Vagina (tissue), 2 donors: ENCODE measurements at regions not wholly inside any gene's neighbourhood (a gene's known extent, or its start where the extent isn't known, plus 50 kb on each side); places are given as distances from the start of the nearest gene placed in this dataset.

Experiments used
- DNase-seq, 2 donors: peaks; one replicate each; pipeline ENCODE4 v3.0.0-alpha.2; 2017; ENCODE audit errors: extremely low spot score in 2 of 2
- H3K27ac ChIP-seq: fragments of 200-600 bp; sonication (generic); one replicate; pipeline ENCODE4 v1.5.1; 2019
- H3K27me3 ChIP-seq: fragments of 200-600 bp; sonication (generic); one replicate; pipeline ENCODE4 v1.5.1; 2019
- H3K36me3 ChIP-seq, 2 donors: fragments of 200-600 bp; sonication (generic); one replicate each; pipeline ENCODE4 v1.5.1; 2017 to 2019
- H3K4me1 ChIP-seq: fragments of 200-600 bp; sonication (generic); one replicate; pipeline ENCODE4 v1.5.1; 2019
- H3K4me3 ChIP-seq, 2 donors: fragments of 200-600 bp; sonication (generic); 1 replicate in 1 of 2; 2 replicates in 1 of 2; pipeline ENCODE4 v1.5.1; 2016 to 2019
- H3K9me3 ChIP-seq: fragments of 200-600 bp; sonication (generic); one replicate; pipeline ENCODE4 v1.5.1; 2019
- CTCF ChIP-seq, 3 experiments: fragments of 450-650 bp in 2 of 3; fragments of 200-600 bp in 1 of 3; sonication (generic) in 1 of 3; IDR thresholded peaks; one replicate each; pipeline ENCODE4 v1.5.1; 2017 to 2019; ENCODE audit warnings: antibody characterized with exemption in 3 of 3, mild to moderate bottlenecking in 2 of 3, moderate library complexity in 2 of 3
- POLR2A ChIP-seq, 2 donors: fragments of 450-650 bp; IDR thresholded peaks; one replicate each; pipeline ENCODE4 v1.6.1; 2017; ENCODE audit warnings: antibody characterized with exemption in 2 of 2, mild to moderate bottlenecking in 2 of 2, moderate library complexity in 2 of 2
- POLR2AphosphoS5 ChIP-seq, 2 donors: sonication (generic); formaldehyde crosslinking; IDR thresholded peaks; one replicate each; pipeline ENCODE4 v1.9.0; 2017; ENCODE audit warnings: antibody characterized with exemption in 2 of 2, mild to moderate bottlenecking in 2 of 2, low read depth in 1 of 2; ENCODE audit not compliant: insufficient read depth in 1 of 2
- intact Hi-C: fragments of 100-400 bp; cut with DNase I; formaldehyde crosslinking; loops from one replicate; pipeline ENCODE4 v1.15.1; 2023

- H3K4me3 ChIP-seq, result no peak overlapping the region
- intact Hi-C loops, result no loop called here
- H3K36me3 ChIP-seq, result no peaks in the 10 kb centered on the region
- H3K27ac ChIP-seq, result no peak overlapping the region
- H3K4me1 ChIP-seq, result no peaks in the 10 kb centered on the region
- H3K9me3 ChIP-seq, result no peaks in the 10 kb centered on the region
- no peak for DNase-seq
- no peaks in the 10 kb centered on the region for H3K27me3 ChIP-seq
- TF ChIP-seq POLR2A (IDR thresholded peaks at IDR 0.05), result no peak
- no peak for TF ChIP-seq POLR2AphosphoS5 (IDR thresholded peaks at IDR 0.05; ENCODE audit: insufficient read depth in 1 of 2, low read depth in 1 of 2)
- no peak for TF ChIP-seq CTCF (IDR thresholded peaks at IDR 0.05)
These were observed 129.8 kb upstream of the CPM start for GRCh38 chr12:69062621-69063237.

GRCh38 chr12:69064734-69065443 is 131.9 kb upstream of the CPM start:
- Histone ChIP-seq H3K27ac (no peak overlapping the region), H3K27me3 (no peaks in the 10 kb centered on the region), H3K4me3 (no peak overlapping the region), H3K4me1 (no peaks in the 10 kb centered on the region), H3K9me3 (no peaks in the 10 kb centered on the region), H3K36me3 (no peaks in the 10 kb centered on the region)
- DNase-seq, result no peak
- TF ChIP-seq POLR2A (IDR thresholded peaks at IDR 0.05) (no peak), CTCF (IDR thresholded peaks at IDR 0.05) (no peak), POLR2AphosphoS5 (IDR thresholded peaks at IDR 0.05; ENCODE audit: insufficient read depth in 1 of 2, low read depth in 1 of 2) (no peak)
- intact Hi-C loops, result no loop called here

GRCh38 chr12:69065775-69066174 is 132.8 kb upstream of the CPM start:
- H3K9me3 ChIP-seq, result no peaks in the 10 kb centered on the region
- no peak for DNase-seq
- no peaks in the 10 kb centered on the region for H3K36me3 ChIP-seq
- no peak overlapping the region for H3K27ac ChIP-seq
- intact Hi-C loops, result no loop called here
- H3K4me1 ChIP-seq, result no peaks in the 10 kb centered on the region
- H3K27me3 ChIP-seq, result no peaks in the 10 kb centered on the region
- TF ChIP-seq CTCF (IDR thresholded peaks at IDR 0.05), result no peak
- no peak for TF ChIP-seq POLR2AphosphoS5 (IDR thresholded peaks at IDR 0.05; ENCODE audit: insufficient read depth in 1 of 2, low read depth in 1 of 2)
- no peak for TF ChIP-seq POLR2A (IDR thresholded peaks at IDR 0.05)
- H3K4me3 ChIP-seq, result no peak overlapping the region

GRCh38 chr12:69066492-69067373 is 133.8 kb upstream of the CPM start:
- Histone ChIP-seq H3K27ac (no peak overlapping the region), H3K4me1 (no peaks in the 10 kb centered on the region), H3K9me3 (no peaks in the 10 kb centered on the region), H3K36me3 (no peaks in the 10 kb centered on the region), H3K4me3 (no peak overlapping the region), H3K27me3 (no peaks in the 10 kb centered on the region)
- TF ChIP-seq CTCF (IDR thresholded peaks at IDR 0.05) (no peak), POLR2A (IDR thresholded peaks at IDR 0.05) (no peak), POLR2AphosphoS5 (IDR thresholded peaks at IDR 0.05; ENCODE audit: insufficient read depth in 1 of 2, low read depth in 1 of 2) (no peak)
- no peak for DNase-seq
- intact Hi-C loops, result no loop called here
